PC-9 (cell line): ENCODE measurements at regions not wholly inside any gene's neighbourhood (a gene's known extent, or its start where the extent isn't known, plus 50 kb on each side); places are given as distances from the start of the nearest gene placed in this dataset.

Experiments used
- BruUV-seq: library from RNA; stranded (reverse); fragments of 400-500 nt; replicated peaks from 2 replicates; lab custom pipeline; 2021; lab: Mats Ljungman, UMichigan
- CTCF ChIA-PET: fragments of 300-600 bp; sonication (Branson Sonifier 250); formaldehyde crosslinking; loops from one replicate; lab custom pipeline; 2022; ENCODE audit warnings: antibody characterized with exemption; lab: Charles Lee
- POLR2A ChIA-PET: fragments of 300-600 bp; sonication (Branson Sonifier 250); formaldehyde crosslinking; loops from one replicate; lab custom pipeline; 2022; ENCODE audit warnings: antibody characterized with exemption; ENCODE audit not compliant: unreplicated experiment; lab: Charles Lee
- DNase-seq, 2 experiments: peaks; one replicate each; pipeline versions ENCODE4 v3.0.0 to v3.0.0-alpha.2; 2015 to 2022; ENCODE audit warnings: mixed read lengths in 1 of 2
- H2AFZ ChIP-seq: fragments of 200-600 bp; sonication (generic); 2 replicates; pipeline ENCODE4 v1.8.1; 2017; ENCODE audit warnings: antibody characterized with exemption
- H3F3A ChIP-seq: fragments of 200-600 bp; sonication (generic); 2 replicates; pipeline ENCODE4 v1.8.1; 2017; ENCODE audit warnings: antibody characterized with exemption, mild to moderate bottlenecking, low read depth; ENCODE audit not compliant: insufficient read depth
- H3K27ac ChIP-seq: fragments of 200-600 bp; sonication (generic); 2 replicates; pipeline ENCODE4 v1.6.1; 2016; ENCODE audit warnings: mixed run types
- H3K27me3 ChIP-seq: fragments of 200-600 bp; sonication (generic); 2 replicates; pipeline ENCODE4 v1.6.1; 2016; ENCODE audit warnings: low read depth, mixed run types; ENCODE audit not compliant: insufficient read depth
- H3K36me3 ChIP-seq: fragments of 200-600 bp; sonication (generic); 2 replicates; pipeline ENCODE4 v1.6.1; 2016; ENCODE audit warnings: low read depth, mixed run types
- H3K4me1 ChIP-seq: fragments of 200-600 bp; sonication (generic); replicated peaks from 2 replicates; pipeline ENCODE4 v1.6.1; 2016; ENCODE audit warnings: mixed run types; ENCODE audit not compliant: insufficient read depth
- H3K4me2 ChIP-seq: fragments of 200-600 bp; sonication (generic); 2 replicates; pipeline ENCODE4 v1.6.1; 2017; ENCODE audit warnings: mixed run types
- H3K4me3 ChIP-seq: fragments of 200-600 bp; sonication (generic); 2 replicates; pipeline ENCODE4 v1.6.1; 2016; ENCODE audit warnings: mixed run types
- H3K79me2 ChIP-seq: fragments of 200-600 bp; sonication (generic); 2 replicates; pipeline ENCODE4 v1.6.1; 2017; ENCODE audit warnings: low read depth, mixed run types
- H3K9me2 ChIP-seq: fragments of 200-600 bp; sonication (generic); 2 replicates; pipeline ENCODE4 v1.8.1; 2017; ENCODE audit warnings: mild to moderate bottlenecking; ENCODE audit not compliant: insufficient read depth
- H3K9me3 ChIP-seq: fragments of 200-600 bp; sonication (generic); 2 replicates; pipeline ENCODE4 v1.8.1; 2016; ENCODE audit warnings: low read depth; ENCODE audit not compliant: insufficient read depth
- H4K20me1 ChIP-seq: fragments of 200-600 bp; sonication (generic); 2 replicates; pipeline ENCODE4 v1.8.1; 2017; ENCODE audit not compliant: insufficient read depth
- EZH2 ChIP-seq: fragments of 200-600 bp; sonication (generic); IDR thresholded peaks from 2 replicates; pipeline ENCODE4 v1.8.0; 2017; ENCODE audit warnings: antibody characterized with exemption, low read depth
- intact Hi-C: fragments of 100-400 bp; cut with micrococcal nuclease; formaldehyde crosslinking; loops from one replicate; pipeline ENCODE4 v1.10.0; 2022; ENCODE audit not compliant: unreplicated experiment
- TF ChIP-seq, protein P1 (sequence below): fragments of 200-600 bp; sonication (generic); conservative IDR thresholded peaks from 2 replicates; pipeline ENCODE4 v1.6.1; 2017; ENCODE audit warnings: mixed run types, antibody characterized with exemption, mild to moderate bottlenecking, moderate library complexity

DNA sequence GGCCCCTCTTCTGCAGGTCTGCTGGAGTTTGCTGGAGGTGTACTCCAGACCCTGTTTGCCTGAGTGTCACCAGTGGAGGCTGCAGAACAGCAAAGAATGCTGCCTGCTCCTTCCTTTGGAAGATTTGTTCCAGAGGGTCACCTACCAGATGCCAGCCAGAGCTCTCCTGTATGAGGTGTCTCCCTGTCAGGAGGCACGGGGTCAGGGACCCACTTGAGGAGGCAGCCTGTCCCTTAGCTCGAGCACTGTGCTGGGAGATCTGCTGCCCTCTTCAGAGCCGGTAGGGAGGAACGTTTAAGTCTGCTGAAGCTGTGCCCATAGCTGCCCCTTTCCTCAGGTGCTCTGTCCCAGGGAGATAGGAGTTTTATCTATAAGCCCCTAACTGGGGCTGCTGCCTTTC, 207.9 kb downstream of the FAT3 start:
- H3K9me3 ChIP-seq: peaks cover 7% of the 10 kb centered on the region; the same call in 1 of the 2 replicates
- H2AFZ ChIP-seq: no peak overlapping the region
- no peak overlapping the region for H3K4me2 ChIP-seq
- no peaks in the 10 kb centered on the region for H3K9me2 ChIP-seq
- H3K27ac ChIP-seq: no peak overlapping the region
- ChIA-PET POLR2A (no interaction called here), CTCF (no interaction called here)
- no peaks in the 10 kb centered on the region for H3K79me2 ChIP-seq
- no peaks in the 10 kb centered on the region for H3K4me1 ChIP-seq
- BruUV-seq: no TSS peak
- intact Hi-C loops: no loop called here
- no peak overlapping the region for H3K4me3 ChIP-seq
- no peak for DNase-seq
- no peaks in the 10 kb centered on the region for H3K36me3 ChIP-seq
- H4K20me1 ChIP-seq: no peaks in the 10 kb centered on the region
- no peak for TF ChIP-seq EZH2
- TF ChIP-seq, protein P1, sequence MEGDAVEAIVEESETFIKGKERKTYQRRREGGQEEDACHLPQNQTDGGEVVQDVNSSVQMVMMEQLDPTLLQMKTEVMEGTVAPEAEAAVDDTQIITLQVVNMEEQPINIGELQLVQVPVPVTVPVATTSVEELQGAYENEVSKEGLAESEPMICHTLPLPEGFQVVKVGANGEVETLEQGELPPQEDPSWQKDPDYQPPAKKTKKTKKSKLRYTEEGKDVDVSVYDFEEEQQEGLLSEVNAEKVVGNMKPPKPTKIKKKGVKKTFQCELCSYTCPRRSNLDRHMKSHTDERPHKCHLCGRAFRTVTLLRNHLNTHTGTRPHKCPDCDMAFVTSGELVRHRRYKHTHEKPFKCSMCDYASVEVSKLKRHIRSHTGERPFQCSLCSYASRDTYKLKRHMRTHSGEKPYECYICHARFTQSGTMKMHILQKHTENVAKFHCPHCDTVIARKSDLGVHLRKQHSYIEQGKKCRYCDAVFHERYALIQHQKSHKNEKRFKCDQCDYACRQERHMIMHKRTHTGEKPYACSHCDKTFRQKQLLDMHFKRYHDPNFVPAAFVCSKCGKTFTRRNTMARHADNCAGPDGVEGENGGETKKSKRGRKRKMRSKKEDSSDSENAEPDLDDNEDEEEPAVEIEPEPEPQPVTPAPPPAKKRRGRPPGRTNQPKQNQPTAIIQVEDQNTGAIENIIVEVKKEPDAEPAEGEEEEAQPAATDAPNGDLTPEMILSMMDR: no peak
- no peaks in the 10 kb centered on the region for H3K27me3 ChIP-seq
- H3F3A ChIP-seq: no peaks in the 10 kb centered on the region

DNA sequence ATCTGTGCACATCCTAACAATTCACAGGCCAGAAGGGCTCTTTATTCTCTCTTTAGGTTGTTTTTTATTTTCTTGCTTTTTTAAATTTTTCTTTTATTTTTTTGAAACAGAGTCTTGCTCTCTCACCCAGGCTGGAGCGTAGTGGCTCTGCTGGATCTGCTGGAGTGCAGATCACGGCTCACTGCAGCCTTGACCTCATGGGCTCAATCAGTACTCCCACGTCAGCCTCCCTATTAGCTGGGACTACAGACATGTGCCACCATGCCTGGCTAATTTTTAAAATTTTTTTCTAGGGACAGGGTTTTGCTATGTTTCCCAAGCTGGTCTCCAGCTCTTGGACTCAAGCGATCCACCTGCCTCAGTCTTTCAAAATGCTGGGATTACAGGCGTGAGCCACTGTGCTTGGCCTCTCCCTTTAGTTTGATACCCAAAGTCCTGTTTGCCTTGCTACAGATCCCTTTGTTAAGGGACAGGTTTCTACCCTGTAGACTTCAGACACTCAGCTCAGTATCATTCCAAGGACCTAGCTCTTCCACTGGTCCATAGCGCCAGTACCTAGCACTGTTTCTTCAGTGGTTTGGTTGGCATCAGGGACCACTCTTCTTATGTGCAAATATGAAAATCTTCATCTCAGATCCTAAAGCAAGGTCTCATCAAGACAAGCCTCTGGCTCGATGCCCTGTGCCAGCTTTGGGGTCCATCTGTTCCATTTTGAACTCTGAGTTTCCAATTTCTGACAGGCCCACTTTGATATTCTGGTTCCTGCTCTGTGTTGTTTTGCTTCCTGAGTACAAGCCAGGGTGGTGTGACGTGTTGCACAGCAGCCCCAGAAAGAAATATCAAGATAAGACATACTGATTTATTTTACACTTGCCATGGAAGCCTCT, 211.7 kb downstream of the FAT3 start:
- H3F3A ChIP-seq: no peaks in the 10 kb centered on the region
- H3K27me3 ChIP-seq: no peaks in the 10 kb centered on the region
- H2AFZ ChIP-seq: no peak overlapping the region
- TF ChIP-seq EZH2: no peak
- TF ChIP-seq, protein P1: no peak
- 0 out of 2 replicates have a peak, but pooled peaks cover 2% of the 10 kb centered on the region for H3K4me1 ChIP-seq
- H3K79me2 ChIP-seq: no peaks in the 10 kb centered on the region
- no peaks in the 10 kb centered on the region for H3K9me2 ChIP-seq
- no peak overlapping the region for H3K4me2 ChIP-seq
- no peak overlapping the region for H3K4me3 ChIP-seq
- no peaks in the 10 kb centered on the region for H3K36me3 ChIP-seq
- H3K9me3 ChIP-seq: no peaks in the 10 kb centered on the region
- ChIA-PET CTCF (no interaction called here), POLR2A (no interaction called here)
- intact Hi-C loops: no loop called here
- no peaks in the 10 kb centered on the region for H4K20me1 ChIP-seq
- no TSS peak for BruUV-seq
- H3K27ac ChIP-seq: no peak overlapping the region
- DNase-seq: no peak

DNA sequence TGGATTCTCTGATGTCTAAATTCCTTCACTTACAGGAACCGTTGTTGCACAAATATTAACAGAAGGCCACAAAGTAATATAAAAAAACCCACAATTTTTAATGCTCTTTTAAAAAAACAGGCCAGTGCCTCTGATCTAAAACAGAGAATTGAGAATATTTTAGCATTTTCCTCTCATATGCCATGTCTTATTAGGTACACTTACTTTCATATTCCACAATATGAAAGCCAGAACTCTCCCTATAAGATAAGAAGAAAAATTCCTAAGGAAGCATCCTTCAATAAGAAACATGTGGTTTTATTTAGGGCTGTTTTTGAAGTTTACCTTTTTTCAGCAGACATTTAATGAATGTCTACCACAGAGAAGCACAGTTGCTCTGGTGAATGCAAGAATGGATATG, 214.5 kb downstream of the FAT3 start:
- H3K27ac ChIP-seq: no peak overlapping the region
- BruUV-seq: no TSS peak
- no peak overlapping the region for H2AFZ ChIP-seq
- no peaks in the 10 kb centered on the region for H3K9me3 ChIP-seq
- H3F3A ChIP-seq: no peaks in the 10 kb centered on the region
- H3K4me2 ChIP-seq: no peak overlapping the region
- DNase-seq: no peak
- H3K4me1 ChIP-seq: 0 out of 2 replicates have a peak, but pooled peaks cover 4% of the 10 kb centered on the region
- H3K36me3 ChIP-seq: no peaks in the 10 kb centered on the region
- TF ChIP-seq, protein P1: no peak
- no peak for TF ChIP-seq EZH2
- H3K9me2 ChIP-seq: no peaks in the 10 kb centered on the region
- H3K27me3 ChIP-seq: no peaks in the 10 kb centered on the region
- H4K20me1 ChIP-seq: no peaks in the 10 kb centered on the region
- H3K79me2 ChIP-seq: no peaks in the 10 kb centered on the region
- POLR2A ChIA-PET: no interaction called here
- H3K4me3 ChIP-seq: no peak overlapping the region
- intact Hi-C loops: no loop called here
- CTCF ChIA-PET: no interaction called here
